Psoas muscle (tissue), 7 donors: ENCODE measurements at regions not wholly inside any gene's neighbourhood (a gene's known extent, or its start where the extent isn't known, plus 50 kb on each side); places are given as distances from the start of the nearest gene placed in this dataset.
"Not testable (repeated sequence)": the region's sequence is repeated elsewhere in the genome, so short reads cannot be mapped to it uniquely, and the experiment has no call there.

Experiments used
- ATAC-seq, 4 donors: fragments of 200-7000 bp; cut with Tn5 transposase; one replicate each; pipeline ENCODE4 v1.9.1; 2020; ENCODE audit warnings: moderate library complexity in 3 of 4, mild to moderate bottlenecking in 2 of 4
- DNase-seq, 2 donors: peaks; one replicate each; pipeline ENCODE4 v3.0.0-alpha.2; 2020
- H3K27ac ChIP-seq: fragments of 200-600 bp; one replicate; pipeline ENCODE4 v1.8.0; 2022
- H3K27me3 ChIP-seq, 3 donors: fragments of 200-600 bp in 1 of 3; one replicate each; pipeline versions ENCODE4 v1.6.1 to v1.8.0; 2013 to 2022; ENCODE audit warnings: low read length in 2 of 3, mild to moderate bottlenecking in 2 of 3, moderate library complexity in 1 of 3; ENCODE audit not compliant: insufficient read depth in 3 of 3
- H3K36me3 ChIP-seq, 2 donors: fragments of 200-600 bp in 1 of 2; one replicate each; pipeline versions ENCODE4 v1.6.1 to v1.8.0; 2013 to 2022; ENCODE audit warnings: low read depth in 1 of 2, mild to moderate bottlenecking in 1 of 2, moderate library complexity in 1 of 2; ENCODE audit not compliant: insufficient read depth in 1 of 2
- H3K4me1 ChIP-seq: fragments of 200-600 bp; one replicate; pipeline ENCODE4 v1.8.0; 2022
- H3K4me3 ChIP-seq: fragments of 200-600 bp; one replicate; pipeline ENCODE4 v1.8.0; 2022; ENCODE audit warnings: mild to moderate bottlenecking
- H3K9me3 ChIP-seq: fragments of 200-600 bp; one replicate; pipeline ENCODE4 v1.8.0; 2022
- WGBS, 3 donors: extraction: QIAGEN DNeasy Blood & Tissue Kit; methylation state at CpG; one replicate each; pipeline versions ENCODE4 v1.1.6 to v1.1.7; 2013; 5-methylcytosine and 5-hydroxymethylcytosine counted together
- intact Hi-C, 2 donors: fragments of 100-400 bp; cut with DNase I; formaldehyde crosslinking; loops; one replicate each; pipeline versions ENCODE4 v1.11.0 to v1.14.2; 2022
- TF ChIP-seq, protein P1 (sequence below): fragments of 200-600 bp; IDR thresholded peaks from one replicate; pipeline ENCODE4 v1.8.0; 2022; ENCODE audit warnings: antibody characterized with exemption
- donor health status: healthy with polysubstance abuse.
- donor health status: DM: no; HTN: no; CAD: no; lungs with moderate emphysema.
- donor health status: Bipolar disorder and iron deficiency.
- donor health status: healthy.
- donor health status: DM: yes; HTN: yes; CAD: no.
- donor health status: DM: no; HTN: no; CAD: no.
- donor health status: DM: yes; HTN: yes; CAD: no.

DNA sequence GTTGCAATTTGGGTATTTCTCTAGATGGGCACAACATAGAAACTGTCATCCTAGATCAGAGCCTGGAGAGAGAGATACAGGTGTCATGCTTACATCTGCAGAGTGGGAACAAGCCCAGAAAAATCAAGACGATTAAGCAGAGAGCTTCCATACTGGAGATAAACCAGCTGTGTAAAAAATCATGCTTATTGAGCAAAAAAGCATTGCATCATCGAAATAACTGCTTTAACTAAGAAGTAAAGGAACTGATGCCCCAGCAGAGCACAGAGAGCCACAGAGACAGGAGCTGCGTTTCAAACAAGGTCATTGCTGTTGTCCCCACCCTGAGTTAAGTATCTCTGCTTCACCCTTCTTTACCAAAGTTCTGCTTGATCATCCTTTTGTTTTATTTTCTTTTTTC is 138.0 kb downstream of the CCDC74A start:
- 66 to 78% (median 67%) methylated on average over 3 of the region's 3 CpGs for WGBS, 3 donors
- DNase-seq, H3K4me1 ChIP-seq, ATAC-seq, intact Hi-C loops, H3K4me3 ChIP-seq, H3K36me3 ChIP-seq, H3K27me3 ChIP-seq, H3K9me3 ChIP-seq, H3K27ac ChIP-seq: not testable (repeated sequence)

DNA sequence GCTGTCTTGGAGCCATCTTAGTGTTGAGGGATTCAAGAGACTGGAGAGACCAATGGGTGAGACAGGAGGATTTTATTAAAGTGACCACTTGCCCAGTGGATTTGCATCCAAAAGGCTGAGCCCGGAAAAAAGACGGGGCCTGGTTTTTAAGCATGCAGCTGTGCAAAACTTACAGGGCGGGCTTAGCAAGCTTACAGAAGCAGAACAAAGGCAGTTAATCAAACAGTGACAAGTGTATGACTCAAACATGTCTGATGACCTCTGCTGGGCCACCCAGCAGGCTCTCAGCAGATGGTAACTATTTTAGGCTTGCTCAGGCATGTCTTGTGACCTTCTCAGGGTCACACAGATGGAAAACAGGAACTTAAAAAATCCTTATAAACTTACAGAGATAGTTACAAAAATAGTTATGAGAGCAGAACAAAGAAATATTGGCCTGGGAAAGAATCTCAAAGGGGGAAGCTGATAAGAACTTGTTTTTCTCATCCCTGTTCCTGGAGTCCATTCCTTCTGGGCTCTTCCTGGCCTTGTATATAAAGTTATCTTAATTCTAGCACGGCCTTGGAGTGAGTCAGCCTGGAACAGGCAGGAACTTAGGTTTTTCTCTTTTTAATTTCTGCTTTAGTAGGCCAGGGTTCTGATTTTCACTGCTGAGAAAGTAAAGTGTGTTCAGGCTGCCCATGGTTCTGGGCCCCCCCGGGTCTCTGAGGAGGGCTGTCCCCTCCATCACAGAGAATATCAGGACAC is 141.3 kb downstream of the CCDC74A start:
- ATAC-seq, H3K36me3 ChIP-seq, H3K4me3 ChIP-seq, intact Hi-C loops, DNase-seq, H3K9me3 ChIP-seq, H3K27me3 ChIP-seq: not testable (repeated sequence)
- 41 to 51% (median 44%) methylated on average over 5 of the region's 5 CpGs for WGBS, 3 donors
- Histone ChIP-seq H3K4me1 (peaks cover 11% of the 10 kb centered on the region), H3K27ac (peak overlapping the region; percentile 15)

DNA sequence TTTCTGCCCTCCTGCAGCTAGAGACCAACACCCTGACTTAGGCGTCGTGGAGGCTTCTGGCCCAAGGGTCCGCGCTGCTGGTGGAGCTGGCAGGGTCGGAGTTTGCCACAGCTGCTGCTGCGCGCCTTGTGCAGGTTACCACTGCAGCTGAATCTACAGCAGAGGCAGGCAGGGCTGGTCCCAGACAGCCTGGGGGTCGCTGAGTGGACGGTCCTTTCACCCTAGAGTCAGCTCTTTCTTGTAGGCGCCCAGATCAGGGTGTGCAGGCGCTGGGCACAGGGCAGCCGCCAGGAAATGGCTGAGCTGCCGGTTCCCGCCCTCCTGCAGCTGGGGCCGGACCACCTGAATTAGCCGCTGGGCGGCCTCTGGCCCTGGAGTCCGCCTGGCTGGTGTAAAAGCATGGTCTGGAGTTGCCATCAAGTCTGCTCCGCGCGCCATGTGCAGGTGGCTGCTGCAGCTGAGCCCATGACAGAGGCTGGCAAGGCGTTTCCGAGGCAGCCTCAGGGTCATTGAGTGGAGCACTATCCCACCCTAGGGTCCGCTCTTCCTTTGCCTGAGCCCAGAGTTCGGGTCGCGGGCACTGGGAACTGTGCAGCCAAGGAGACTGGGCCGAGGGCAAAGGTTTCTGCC is 144.3 kb downstream of the CCDC74A start:
- Histone ChIP-seq H3K4me3 (peak overlapping the region; percentile 61), H3K4me1 (peaks cover 11% of the 10 kb centered on the region)
- WGBS, 3 donors = 36 to 46% (median 43%) methylated on average over 25 to 28 of the region's 28 CpGs
- ATAC-seq, H3K36me3 ChIP-seq, H3K27me3 ChIP-seq, DNase-seq, H3K27ac ChIP-seq, H3K9me3 ChIP-seq: not testable (repeated sequence)
- intact Hi-C loops = loop anchor here (5.0 to 10.0 kb wide), 5 partner anchors 130 to 517 kb away; partner anchors contain the start of gene MZT2A (in 2 of the 2)

DNA sequence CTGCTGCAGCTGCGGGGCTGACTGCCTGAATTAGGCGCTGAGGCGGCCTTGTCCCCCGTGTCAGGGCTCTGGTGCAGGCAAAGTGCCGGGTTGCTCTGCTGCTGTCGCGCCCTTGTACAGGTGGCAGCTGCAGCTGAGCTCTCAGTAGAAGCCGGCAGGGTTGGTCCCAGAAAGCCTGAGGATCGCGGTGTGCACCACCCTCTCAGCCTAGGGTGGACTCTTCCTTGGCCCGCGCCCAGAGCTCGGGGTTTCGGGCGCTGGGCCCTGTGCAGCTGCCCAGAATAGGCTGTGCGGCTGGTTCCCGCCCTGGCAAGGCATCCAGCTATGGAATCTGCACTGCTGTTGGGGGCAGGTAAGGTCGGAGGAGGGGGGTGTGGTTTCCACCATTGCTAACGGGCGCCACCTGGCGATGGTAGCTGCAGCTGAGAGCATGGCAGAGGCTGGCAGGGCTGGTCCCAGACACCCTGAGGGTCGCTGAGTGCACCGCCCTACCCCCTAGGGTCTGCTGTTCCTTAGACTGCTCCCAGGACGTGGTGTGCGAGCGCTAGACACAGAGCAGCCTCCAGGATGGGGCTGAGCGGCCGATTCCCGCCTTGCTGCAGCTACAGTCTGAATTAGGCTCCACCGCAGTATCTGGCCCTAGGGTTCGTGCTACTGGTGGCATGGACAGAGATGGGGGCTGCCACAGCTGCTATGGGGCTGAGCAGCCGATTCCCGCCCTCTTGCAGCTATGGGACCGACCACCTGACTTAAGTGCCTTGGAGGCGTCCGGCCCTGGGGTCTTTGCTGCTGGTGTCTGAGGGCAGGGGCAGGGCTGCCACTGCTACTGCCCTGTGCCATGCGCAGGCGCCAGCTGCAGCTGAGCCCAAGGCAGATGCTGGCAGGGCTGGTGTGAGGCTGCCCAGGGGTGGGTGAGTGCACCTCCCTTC is 145.0 kb downstream of the CCDC74A start:
- intact Hi-C loops = loop anchor here (5.0 to 10.0 kb wide), 5 partner anchors 130 to 518 kb away; partner anchors contain the start of gene MZT2A (in 2 of the 2)
- Histone ChIP-seq H3K4me3 (peak overlapping the region; percentile 61), H3K4me1 (peaks cover 11% of the 10 kb centered on the region)
- not testable (repeated sequence) for H3K27me3 ChIP-seq, H3K27ac ChIP-seq, H3K9me3 ChIP-seq, H3K36me3 ChIP-seq
- TF ChIP-seq, protein P1, sequence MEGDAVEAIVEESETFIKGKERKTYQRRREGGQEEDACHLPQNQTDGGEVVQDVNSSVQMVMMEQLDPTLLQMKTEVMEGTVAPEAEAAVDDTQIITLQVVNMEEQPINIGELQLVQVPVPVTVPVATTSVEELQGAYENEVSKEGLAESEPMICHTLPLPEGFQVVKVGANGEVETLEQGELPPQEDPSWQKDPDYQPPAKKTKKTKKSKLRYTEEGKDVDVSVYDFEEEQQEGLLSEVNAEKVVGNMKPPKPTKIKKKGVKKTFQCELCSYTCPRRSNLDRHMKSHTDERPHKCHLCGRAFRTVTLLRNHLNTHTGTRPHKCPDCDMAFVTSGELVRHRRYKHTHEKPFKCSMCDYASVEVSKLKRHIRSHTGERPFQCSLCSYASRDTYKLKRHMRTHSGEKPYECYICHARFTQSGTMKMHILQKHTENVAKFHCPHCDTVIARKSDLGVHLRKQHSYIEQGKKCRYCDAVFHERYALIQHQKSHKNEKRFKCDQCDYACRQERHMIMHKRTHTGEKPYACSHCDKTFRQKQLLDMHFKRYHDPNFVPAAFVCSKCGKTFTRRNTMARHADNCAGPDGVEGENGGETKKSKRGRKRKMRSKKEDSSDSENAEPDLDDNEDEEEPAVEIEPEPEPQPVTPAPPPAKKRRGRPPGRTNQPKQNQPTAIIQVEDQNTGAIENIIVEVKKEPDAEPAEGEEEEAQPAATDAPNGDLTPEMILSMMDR = peak; percentile 50
- ATAC-seq = peak; percentile 95 to 98 (median 97)
- peak; percentile 45 to 80 for DNase-seq
- 2 to 5% (median 3%) methylated on average over 36 to 38 of the region's 38 CpGs for WGBS, 3 donors

DNA sequence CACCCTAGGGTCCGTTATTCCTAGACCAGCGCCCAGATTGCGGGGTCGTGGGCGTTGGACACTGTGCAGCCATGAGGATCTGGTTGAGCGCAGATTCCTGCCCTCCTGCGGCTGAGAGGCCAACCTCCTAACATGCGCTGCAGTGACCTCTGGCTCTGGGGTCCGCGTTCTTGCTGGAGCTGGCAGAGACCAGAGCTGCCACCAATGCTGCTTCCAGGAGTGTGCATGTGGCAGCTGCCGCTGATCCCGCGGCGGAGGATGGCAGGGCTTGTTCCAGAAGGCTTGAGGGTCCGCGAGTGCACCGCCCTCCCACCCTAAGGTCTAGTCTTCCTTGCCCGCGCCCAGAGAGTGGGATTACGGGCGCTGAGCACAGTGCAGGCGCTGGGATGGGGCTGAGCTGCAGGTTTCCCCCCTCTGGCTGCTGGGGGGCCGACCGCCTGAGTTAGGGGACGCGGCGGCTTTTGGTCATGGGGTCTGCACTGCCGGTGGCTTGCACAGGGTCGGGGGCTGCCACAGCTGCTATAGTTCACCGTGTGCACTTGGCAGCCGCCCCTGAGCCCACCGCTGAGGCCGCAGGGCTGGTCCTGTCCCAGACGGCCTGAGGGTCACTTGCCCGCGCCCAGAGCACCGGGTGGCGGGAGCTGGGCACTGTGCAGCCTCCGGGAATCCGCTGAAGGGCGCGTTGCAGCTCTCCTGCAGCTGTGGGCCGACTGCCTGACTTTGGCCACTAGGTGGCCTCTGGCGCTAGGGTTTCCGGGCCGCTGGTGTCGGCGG is 145.9 kb downstream of the CCDC74A start:
- DNase-seq (peak; percentile 80 to 86), ATAC-seq (peak; percentile 93 to 97 (median 94))
- H3K36me3 ChIP-seq = no peaks in the 10 kb centered on the region
- peaks cover 11% of the 10 kb centered on the region for H3K4me1 ChIP-seq
- TF ChIP-seq, protein P1 = peak; percentile 90
- no peak overlapping the region for H3K27ac ChIP-seq
- H3K9me3 ChIP-seq = no peaks in the 10 kb centered on the region
- H3K27me3 ChIP-seq = no peaks in the 10 kb centered on the region
- intact Hi-C loops = loop anchor here (5.0 to 10.0 kb wide), 5 partner anchors 129 to 519 kb away; partner anchors contain the start of gene MZT2A (in 2 of the 2)
- WGBS, 3 donors = 1 to 2% (median 1%) methylated on average over 43 to 48 of the region's 48 CpGs
- peak overlapping the region; percentile 61 for H3K4me3 ChIP-seq
